GM19025 (cell line): ENCODE measurements at regions not wholly inside any gene's neighbourhood (a gene's known extent, or its start where the extent isn't known, plus 50 kb on each side); places are given as distances from the start of the nearest gene placed in this dataset.

Experiments used
- ATAC-seq: cut with Tn5 transposase; IDR thresholded peaks from one replicate; pipeline ENCODE4 v1.9.1; 2021; ENCODE audit warnings: mild to moderate bottlenecking, low read depth, moderate library complexity; ENCODE audit not compliant: unreplicated experiment

- no peak for ATAC-seq
Observed at GRCh38 chr21:19547951-19548840, 1144.6 kb upstream of the TMPRSS15 start.

DNA sequence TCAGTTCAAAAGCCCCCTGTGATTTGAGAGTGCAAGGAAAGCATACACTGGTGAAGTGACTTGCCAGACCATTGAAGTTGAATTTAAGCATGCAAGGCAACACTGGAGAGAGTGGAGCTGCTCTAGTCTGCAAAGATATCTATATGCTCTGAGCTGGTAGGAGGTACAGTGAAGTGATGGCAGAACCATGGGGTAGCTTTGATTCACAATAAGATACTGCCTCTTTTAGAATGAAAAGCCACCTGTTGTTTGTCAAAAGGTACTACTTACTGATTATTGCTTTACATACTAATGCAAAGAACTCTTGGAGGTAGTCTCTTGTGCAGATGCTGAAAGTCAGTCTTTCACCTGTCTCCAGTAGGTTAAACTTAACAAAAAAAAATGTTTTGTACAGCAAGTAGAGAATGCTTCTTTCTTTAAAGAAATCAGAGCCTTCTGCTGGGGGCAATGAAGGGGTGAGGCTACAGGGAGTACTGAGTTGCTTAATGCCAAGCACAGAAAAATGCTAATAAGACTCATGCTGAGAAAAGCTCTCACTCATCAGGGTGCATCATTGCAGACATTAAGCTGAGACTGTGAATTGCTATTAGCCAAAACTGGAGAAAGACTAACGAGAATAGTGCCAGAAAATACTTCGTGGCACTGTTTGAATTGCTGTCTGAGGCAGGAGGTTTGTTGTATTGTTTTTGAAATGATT, 1150.5 kb upstream of the TMPRSS15 start:
- ATAC-seq, result no peak

- no peak for ATAC-seq
Observed at GRCh38 chr21:19557046-19557445, 1153.5 kb upstream of the TMPRSS15 start.

DNA sequence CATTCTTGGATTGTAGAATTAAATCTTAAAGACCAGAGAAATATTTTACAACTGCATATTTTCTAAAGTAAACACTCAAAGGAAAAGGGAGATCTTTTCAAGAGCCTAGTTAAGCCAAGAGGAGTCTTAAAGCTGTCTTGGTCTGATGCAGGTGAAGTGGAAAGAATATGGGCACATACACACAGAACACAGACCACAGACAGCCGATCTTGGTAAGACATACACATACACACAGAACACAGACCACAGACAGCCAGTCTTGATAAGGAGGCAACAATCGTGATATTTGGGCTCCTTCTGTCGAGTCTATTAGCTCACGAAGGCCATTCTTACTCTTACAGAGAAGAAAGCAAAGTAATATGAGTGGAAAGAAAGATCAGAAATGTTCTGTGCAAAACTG, 1153.9 kb upstream of the TMPRSS15 start:
- ATAC-seq, result no peak

GRCh38 chr21:19565587-19565986, 1162.0 kb upstream of the TMPRSS15 start:
- ATAC-seq, result no peak

- ATAC-seq, result no peak
Observed at GRCh38 chr21:19566975-19567374, 1163.4 kb upstream of the TMPRSS15 start.

- no peak for ATAC-seq
Observed at GRCh38 chr21:19577381-19577780, 1173.8 kb upstream of the TMPRSS15 start.

- no peak for ATAC-seq
Observed at GRCh38 chr21:19590044-19590443, 1186.5 kb upstream of the TMPRSS15 start.

- ATAC-seq, result no peak
Observed at GRCh38 chr21:19603011-19603593, 1199.5 kb upstream of the TMPRSS15 start.

GRCh38 chr21:19608101-19608621, 1204.6 kb upstream of the TMPRSS15 start:
- ATAC-seq, result no peak

DNA sequence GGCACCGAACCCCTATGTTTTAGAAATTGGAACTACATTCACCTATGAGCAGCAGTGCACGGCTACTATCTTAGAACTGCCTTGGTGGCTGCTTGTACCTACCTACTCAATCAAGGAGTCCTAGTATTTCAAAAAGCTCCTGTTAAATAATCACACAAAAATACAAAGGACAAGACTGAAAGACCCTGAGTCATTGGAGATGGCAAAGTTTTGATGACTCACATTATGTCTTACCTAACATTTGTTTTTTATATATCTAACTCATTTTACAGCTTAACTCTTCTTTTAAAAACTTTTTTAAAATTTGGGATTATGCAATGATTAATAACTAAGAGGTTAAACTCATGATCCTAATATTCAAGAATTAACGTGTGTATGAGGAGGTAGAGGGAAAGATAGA, 1206.0 kb upstream of the TMPRSS15 start:
- no peak for ATAC-seq

DNA sequence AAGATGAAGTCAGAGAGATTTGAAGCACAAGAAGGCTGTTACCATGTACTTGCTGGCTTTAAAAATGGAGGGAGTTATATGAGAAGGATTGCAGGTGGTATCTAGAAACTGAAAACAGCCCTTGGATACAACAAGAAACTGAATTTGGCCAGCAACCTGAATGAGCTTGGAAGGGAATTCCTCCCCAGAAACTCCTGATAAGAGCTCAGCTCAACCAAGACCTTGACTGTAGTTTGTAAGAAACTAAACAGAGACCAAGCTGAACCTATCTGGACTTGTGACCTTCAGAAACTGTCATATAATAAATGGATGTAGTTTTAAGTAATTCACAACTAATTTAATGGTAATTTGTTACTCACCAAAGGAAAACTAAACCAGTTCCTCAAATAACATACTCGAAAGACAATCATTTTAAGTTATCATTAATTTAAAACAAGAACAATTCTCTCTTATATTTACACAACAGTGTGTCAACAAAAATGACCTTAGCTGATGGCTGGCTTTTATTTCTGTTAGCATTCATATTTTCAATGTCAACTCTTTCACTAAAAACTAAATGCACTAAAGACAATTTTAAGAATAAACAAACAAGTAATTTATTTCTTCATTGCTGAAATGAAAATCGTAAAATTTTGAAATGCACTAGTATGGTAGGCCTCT, 1218.4 kb upstream of the TMPRSS15 start:
- ATAC-seq, result no peak

DNA sequence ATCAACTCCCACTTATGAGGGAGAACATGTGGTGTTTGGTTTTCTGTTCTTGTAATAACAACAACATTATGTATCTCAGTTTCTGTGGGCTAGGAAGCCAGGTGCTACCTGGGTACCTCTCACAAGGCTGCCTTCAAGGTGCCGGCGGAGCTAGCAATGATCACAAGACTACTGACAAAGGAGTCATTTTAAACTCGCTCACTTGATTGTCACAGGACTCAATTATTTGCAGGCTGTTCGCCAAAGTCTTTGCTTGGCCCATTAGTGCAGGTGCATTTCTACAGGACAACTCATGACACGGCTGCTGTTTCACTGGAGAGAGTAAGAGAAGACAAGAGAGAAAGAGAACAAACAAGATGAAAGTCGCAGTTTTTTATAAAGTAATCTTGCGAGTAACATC, 1237.4 kb upstream of the TMPRSS15 start:
- ATAC-seq, result no peak

GRCh38 chr21:19648391-19648790, 1244.8 kb upstream of the TMPRSS15 start:
- no peak for ATAC-seq

GRCh38 chr21:19683492-19683891, 1279.9 kb upstream of the TMPRSS15 start:
- ATAC-seq, result no peak

DNA sequence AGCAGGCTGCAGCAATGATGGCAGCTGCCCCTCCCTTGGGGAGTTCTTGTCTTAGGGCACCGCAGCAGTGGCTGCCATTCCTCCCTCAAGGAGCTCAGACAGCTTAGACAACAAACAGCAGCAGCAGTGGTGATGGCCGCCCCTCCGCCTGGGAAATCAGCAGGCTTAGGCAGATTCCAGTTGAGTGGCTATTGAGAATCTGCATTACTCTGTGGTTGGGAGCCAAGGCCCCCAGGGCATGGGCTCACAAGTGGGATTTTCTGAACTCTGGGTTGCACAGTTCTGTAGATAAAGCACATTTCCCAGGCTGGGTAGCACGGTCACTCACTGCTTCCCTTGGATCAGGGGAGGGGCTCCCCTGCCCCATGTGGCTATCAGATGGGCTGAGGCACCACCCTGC, 1280.7 kb upstream of the TMPRSS15 start:
- ATAC-seq, result no peak

GRCh38 chr21:19692231-19692630, 1288.6 kb upstream of the TMPRSS15 start:
- no peak for ATAC-seq

DNA sequence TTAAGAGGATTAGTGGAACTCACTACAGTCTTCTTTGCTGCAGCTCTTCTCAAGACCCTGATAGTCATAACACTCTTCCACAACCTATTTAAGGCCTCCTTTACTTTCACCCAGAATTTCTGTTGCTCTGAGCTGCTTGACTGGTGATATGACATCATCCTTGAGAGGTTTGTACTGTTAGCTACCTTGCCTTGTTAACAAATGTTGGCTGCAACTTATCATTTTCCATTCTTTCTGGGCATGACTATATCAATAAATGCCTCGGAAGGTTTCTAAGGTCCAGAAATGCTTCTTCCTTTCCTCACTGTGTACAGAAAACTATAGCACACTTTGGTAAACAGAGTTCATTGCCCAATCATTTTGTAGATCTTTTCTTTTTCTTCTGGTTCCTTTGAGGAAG, 1292.2 kb upstream of the TMPRSS15 start:
- ATAC-seq, result no peak

GRCh38 chr21:19700476-19700875, 1296.9 kb upstream of the TMPRSS15 start:
- no peak for ATAC-seq

- no peak for ATAC-seq
Observed at GRCh38 chr21:19702726-19703125, 1295.5 kb upstream of the NCAM2 start.

GRCh38 chr21:19704832-19705231, 1293.4 kb upstream of the NCAM2 start:
- no peak for ATAC-seq
